OCI-LY3 (cell line): ENCODE measurements at regions not wholly inside any gene's neighbourhood (a gene's known extent, or its start where the extent isn't known, plus 50 kb on each side); places are given as distances from the start of the nearest gene placed in this dataset.
"Not testable (repeated sequence)": the region's sequence is repeated elsewhere in the genome, so short reads cannot be mapped to it uniquely, and the experiment has no call there.

Experiments
- H2AFZ ChIP-seq: fragments of 200-600, 300-600 bp; shearing (Covaris generic); 2 replicates; pipeline ENCODE4 v1.6.0; 2014; ENCODE audit warnings: antibody characterized with exemption, low read depth, low read length
- H3K27ac ChIP-seq: fragments of 200-600, 300-600 bp; sonication (generic); 2 replicates; pipeline ENCODE4 v1.5.1; 2014; ENCODE audit warnings: mild to moderate bottlenecking, low read length, moderate library complexity, mixed read lengths
- H3K27me3 ChIP-seq: fragments of 200-600, 300-600 bp; sonication (generic); 2 replicates; pipeline ENCODE4 v1.6.1; 2014; ENCODE audit warnings: low read depth, low read length, mixed read lengths
- H3K36me3 ChIP-seq: fragments of 200-600, 300-600 bp; sonication (generic); replicated peaks from 2 replicates; pipeline ENCODE3; 2014; ENCODE audit warnings: low read depth, low read length, mixed read lengths
- H3K4me1 ChIP-seq: fragments of 300-600, 200-600 bp; sonication (generic); 2 replicates; pipeline ENCODE4 v1.6.1; 2014; ENCODE audit warnings: low read length, mixed read lengths
- H3K4me2 ChIP-seq: fragments of 200-600, 300-600 bp; sonication (generic); 2 replicates; pipeline ENCODE4 v1.6.1; 2014; ENCODE audit warnings: low read length, mixed read lengths
- H3K4me3 ChIP-seq: fragments of 300-600, 200-600 bp; sonication (generic); 2 replicates; pipeline ENCODE4 v1.5.1; 2014; ENCODE audit warnings: antibody characterized with exemption, mild to moderate bottlenecking, low read length, moderate library complexity
- H3K79me2 ChIP-seq: fragments of 300-600, 200-600 bp; shearing (Covaris generic); 2 replicates; pipeline ENCODE4 v1.6.1; 2014; ENCODE audit warnings: mild to moderate bottlenecking, low read length, mixed read lengths
- H3K9ac ChIP-seq: fragments of 300-600, 200-600 bp; shearing (Covaris generic); 2 replicates; pipeline ENCODE4 v1.6.0; 2014; ENCODE audit warnings: mild to moderate bottlenecking, low read length, moderate library complexity
- H3K9me3 ChIP-seq: fragments of 200-600, 300-600 bp; shearing (Covaris generic); 2 replicates; pipeline ENCODE4 v1.6.1; 2014; ENCODE audit warnings: low read length, mixed read lengths; ENCODE audit not compliant: insufficient read depth
- H4K20me1 ChIP-seq: fragments of 200-600, 300-600 bp; sonication (generic); 2 replicates; pipeline ENCODE4 v1.6.1; 2016; ENCODE audit warnings: low read length, mixed read lengths; ENCODE audit not compliant: insufficient read depth
- CTCF ChIP-seq: fragments of 200-600, 300-600 bp; sonication (generic); IDR thresholded peaks from 2 replicates; pipeline ENCODE4 v1.5.1; 2014; ENCODE audit warnings: antibody characterized with exemption, low read length, low read depth
- EZH2phosphoT487 ChIP-seq: fragments of 200-600 bp; shearing (Covaris generic); IDR thresholded peaks from 2 replicates; pipeline ENCODE4 v1.6.1; 2018; ENCODE audit warnings: antibody characterized with exemption, mixed run types, low read depth

- no peak overlapping the region for H3K4me2 ChIP-seq
- H3K79me2 ChIP-seq = no peaks in the 10 kb centered on the region
- TF ChIP-seq CTCF (no peak), EZH2phosphoT487 (no peak)
- no peaks in the 10 kb centered on the region for H3K4me1 ChIP-seq
- H4K20me1 ChIP-seq = no peaks in the 10 kb centered on the region
- no peak overlapping the region for H3K27ac ChIP-seq
- no peak overlapping the region for H3K9ac ChIP-seq
- H3K4me3 ChIP-seq = no peak overlapping the region
- no peaks in the 10 kb centered on the region for H3K36me3 ChIP-seq
- no peak overlapping the region for H2AFZ ChIP-seq
- H3K9me3 ChIP-seq = peaks cover 12% of the 10 kb centered on the region; the same call in 1 of the 2 replicates
- H3K27me3 ChIP-seq = no peaks in the 10 kb centered on the region
Measured at GRCh38 chr18:54662986-54663385, 71.9 kb downstream of the DYNAP start.

GRCh38 chr18:54669701-54670100 is 78.7 kb downstream of the DYNAP start:
- not testable (repeated sequence) for H3K36me3 ChIP-seq

GRCh38 chr18:54671291-54671881 is 80.3 kb downstream of the DYNAP start:
- Histone ChIP-seq H3K9ac (no peak overlapping the region), H3K4me3 (no peak overlapping the region), H3K4me1 (no peaks in the 10 kb centered on the region), H3K36me3 (no peaks in the 10 kb centered on the region), H3K27me3 (no peaks in the 10 kb centered on the region), H4K20me1 (no peaks in the 10 kb centered on the region), H3K4me2 (no peak overlapping the region), H3K9me3 (no peaks in the 10 kb centered on the region), H3K27ac (no peak overlapping the region), H3K79me2 (no peaks in the 10 kb centered on the region), H2AFZ (no peak overlapping the region)
- no peak for TF ChIP-seq EZH2phosphoT487
- TF ChIP-seq CTCF = peak; percentile 93

More at GRCh38 chr18:54669701-54670100, 78.7 kb downstream of the DYNAP start:
- not testable (repeated sequence) for H3K27ac ChIP-seq, H3K79me2 ChIP-seq, H3K9me3 ChIP-seq, H3K27me3 ChIP-seq, H3K9ac ChIP-seq, H3K4me1 ChIP-seq, H3K4me2 ChIP-seq, H2AFZ ChIP-seq, H3K4me3 ChIP-seq, H4K20me1 ChIP-seq

GRCh38 chr18:54672109-54672508 is 81.1 kb downstream of the DYNAP start:
- Histone ChIP-seq H3K79me2 (no peaks in the 10 kb centered on the region), H3K4me1 (no peaks in the 10 kb centered on the region), H2AFZ (no peak overlapping the region), H3K27ac (no peak overlapping the region), H3K9me3 (no peaks in the 10 kb centered on the region), H3K4me2 (no peak overlapping the region), H4K20me1 (no peaks in the 10 kb centered on the region), H3K36me3 (no peaks in the 10 kb centered on the region), H3K27me3 (no peaks in the 10 kb centered on the region), H3K9ac (no peak overlapping the region), H3K4me3 (no peak overlapping the region)
- TF ChIP-seq EZH2phosphoT487 (no peak), CTCF (no peak)
